ENCODE measurements at regions not wholly inside any gene's neighbourhood (a gene's known extent, or its start where the extent isn't known, plus 50 kb on each side); places are given as distances from the start of the nearest gene placed in this dataset.
"Not testable (repeated sequence)": the region's sequence is repeated elsewhere in the genome, so short reads cannot be mapped to it uniquely, and the experiment has no call there.

DNA sequence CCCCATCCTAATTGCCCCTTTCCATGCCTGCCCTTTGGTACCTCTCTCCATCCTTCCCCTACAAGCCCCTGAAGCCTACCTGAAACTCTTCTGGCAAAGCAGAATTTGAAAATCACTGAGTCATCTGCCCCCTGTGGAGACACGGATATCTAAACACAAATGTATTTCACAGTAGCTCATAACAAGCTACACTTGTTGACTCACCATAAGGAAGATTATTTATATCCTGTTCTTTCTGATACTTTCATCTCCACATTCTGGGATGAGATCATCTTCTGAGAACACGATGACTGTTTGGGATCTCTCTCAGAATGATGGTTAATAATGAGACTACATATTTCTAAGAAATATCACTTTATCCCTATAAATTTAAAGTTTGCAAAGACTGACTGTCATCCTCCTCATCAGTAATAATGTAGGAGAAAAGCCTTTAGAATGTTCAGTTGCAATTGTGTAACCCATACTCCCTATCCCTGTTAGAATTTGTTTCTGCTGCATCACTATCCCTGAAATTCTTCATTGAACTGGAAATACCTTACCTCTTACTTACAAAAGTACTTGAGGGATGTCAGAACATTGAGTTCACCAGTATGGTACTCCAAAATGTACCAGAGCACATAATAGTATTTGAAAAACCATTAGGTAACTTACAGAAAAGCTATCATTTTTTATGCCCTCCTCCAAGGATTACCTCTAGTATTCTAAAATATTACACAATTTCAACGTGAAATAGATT is 116.1 kb upstream of the IL12A start:
- no peak for DNase-seq (ENCODE audit: low spot score)

DNA sequence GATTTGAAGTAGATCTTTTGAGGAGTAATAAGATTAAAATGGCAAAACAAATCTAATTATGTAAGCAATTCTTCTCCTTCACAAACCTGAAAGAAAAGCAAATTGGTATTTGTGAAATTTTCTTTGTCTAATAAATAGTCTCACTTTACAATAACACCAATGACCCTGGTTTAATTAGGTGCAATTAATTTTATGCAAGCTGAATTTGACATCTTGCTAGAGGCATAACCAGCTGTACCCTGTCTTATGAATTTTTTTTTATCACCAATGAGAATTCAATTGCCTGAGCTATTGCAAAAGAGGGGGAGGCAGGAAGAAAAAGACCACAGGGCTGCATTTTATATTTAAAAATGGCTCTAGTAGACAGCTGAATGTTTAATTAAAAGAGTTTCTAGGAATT is 113.5 kb upstream of the IL12A start:
- DNase-seq (ENCODE audit: low spot score) = no peak

DNA sequence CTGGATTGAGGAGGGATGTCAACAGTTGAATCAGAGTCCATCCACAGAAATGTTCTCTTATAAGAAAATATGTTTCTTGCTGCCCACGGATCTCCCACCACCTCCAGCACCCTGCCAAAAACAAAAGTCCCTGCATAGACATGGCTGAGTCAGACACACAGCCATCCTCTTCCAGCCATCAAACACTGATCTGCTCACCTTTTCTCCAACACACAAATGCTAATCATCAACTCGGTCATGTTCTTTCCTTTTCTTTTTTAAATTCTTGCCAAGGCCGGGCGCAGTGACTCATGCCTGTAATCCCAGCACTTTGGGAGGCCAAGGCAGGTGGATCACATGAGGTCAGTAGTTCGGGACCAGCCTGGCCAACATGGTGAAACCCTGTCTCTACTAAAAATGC is 110.7 kb upstream of the IL12A start:
- no peak for DNase-seq (ENCODE audit: low spot score)

DNA sequence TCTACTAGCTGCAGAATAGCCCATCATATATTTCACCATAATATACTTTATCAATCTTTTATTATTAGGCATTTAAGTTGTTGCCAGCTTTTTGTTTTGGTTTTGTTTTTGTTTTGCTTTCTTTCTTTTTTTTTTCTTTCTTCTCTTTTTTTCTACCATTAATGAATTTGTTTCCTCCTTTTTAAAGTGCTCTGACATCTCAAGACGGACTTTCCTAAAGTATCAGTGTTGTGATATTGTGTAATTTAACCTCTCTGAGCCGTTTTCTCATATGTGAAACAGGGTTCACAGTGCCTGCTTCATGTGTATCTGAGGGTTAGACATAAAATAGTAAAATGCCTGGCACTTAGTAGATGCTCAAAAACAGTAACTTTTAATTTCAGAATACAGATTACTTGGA is 109.5 kb upstream of the IL12A start:
- DNase-seq (ENCODE audit: low spot score) = no peak

DNA sequence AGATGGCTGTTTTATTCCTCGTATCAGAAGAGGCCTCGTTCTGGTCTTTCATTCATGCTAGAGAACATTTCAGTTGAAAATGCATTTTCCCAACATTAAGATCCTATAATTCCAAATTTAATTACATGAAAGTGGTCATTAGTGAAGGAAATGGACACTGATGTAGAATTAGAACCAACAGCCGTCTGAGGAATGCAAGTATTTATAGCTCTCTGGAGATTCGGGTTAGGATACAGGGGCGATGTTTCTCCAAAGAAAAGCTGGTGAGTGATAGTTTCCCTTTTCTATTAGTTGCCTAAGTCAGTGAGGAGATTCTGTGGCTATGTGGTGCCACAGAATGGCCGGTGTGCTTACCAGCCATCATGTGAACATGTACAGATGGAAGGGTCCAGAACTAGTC is 109.0 kb upstream of the IL12A start:
- no peak for DNase-seq (ENCODE audit: low spot score)

DNA sequence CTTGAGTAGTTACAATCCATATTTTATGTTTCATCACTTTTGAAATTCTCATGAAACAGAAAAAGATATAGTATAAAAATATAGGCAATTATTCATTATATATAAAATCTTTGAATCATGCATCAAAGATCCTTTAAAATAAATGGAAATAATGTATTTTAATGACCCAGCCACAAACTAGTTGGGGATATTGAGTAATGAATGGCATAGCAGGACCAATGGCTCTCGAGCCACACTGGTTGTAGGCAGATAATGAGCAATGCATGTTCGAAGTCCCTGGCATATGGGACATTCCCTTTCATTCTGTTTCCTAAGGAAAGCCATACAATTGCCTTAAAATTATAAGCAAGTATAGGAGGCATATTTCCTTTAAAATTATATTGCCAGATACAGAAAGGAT is 107.4 kb upstream of the IL12A start:
- DNase-seq (ENCODE audit: low spot score) = no peak

DNA sequence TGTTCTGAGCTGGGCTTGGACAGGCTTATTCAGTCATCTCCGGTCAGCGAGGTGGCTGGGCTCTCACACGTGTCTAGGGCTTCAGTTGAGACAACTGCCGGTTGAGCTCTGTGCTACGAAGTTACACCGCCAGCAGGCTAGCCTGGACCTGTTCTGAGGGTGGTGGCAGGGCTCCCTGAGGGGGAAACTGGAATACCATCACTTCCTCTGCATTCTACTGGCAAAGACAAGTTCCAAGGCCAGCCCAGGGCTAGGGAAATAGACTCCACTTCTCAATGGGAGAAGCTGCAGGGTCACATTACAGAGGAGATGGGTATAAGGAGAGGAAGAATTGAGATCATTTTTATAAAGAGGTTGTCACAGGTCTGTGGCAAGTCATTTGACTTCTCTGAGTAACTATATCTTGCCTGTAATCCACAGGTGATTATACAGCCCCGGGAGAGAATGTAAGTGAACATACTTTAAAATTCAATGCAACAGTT is 106.8 kb upstream of the IL12A start:
- no peak for DNase-seq (ENCODE audit: low spot score)

DNA sequence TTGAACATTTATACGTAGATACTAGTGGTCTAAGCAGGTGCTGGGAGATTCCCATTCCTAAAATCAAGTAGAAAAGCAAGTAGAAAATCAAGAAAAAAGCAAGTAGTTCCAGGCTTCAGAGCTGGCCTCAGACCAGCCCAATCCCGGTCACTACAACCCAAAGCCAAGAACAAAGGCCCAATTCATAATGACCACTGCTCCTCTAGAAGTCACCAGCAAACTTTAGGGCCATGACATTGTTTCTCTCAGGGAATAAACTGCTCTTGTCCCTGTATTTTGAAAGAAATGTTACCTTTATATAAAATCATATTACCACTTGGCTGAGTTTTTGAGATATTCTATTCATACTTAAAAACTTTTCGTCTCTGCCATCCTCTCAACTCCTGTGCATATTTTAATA is 106.3 kb upstream of the IL12A start:
- DNase-seq (ENCODE audit: low spot score) = no peak

DNA sequence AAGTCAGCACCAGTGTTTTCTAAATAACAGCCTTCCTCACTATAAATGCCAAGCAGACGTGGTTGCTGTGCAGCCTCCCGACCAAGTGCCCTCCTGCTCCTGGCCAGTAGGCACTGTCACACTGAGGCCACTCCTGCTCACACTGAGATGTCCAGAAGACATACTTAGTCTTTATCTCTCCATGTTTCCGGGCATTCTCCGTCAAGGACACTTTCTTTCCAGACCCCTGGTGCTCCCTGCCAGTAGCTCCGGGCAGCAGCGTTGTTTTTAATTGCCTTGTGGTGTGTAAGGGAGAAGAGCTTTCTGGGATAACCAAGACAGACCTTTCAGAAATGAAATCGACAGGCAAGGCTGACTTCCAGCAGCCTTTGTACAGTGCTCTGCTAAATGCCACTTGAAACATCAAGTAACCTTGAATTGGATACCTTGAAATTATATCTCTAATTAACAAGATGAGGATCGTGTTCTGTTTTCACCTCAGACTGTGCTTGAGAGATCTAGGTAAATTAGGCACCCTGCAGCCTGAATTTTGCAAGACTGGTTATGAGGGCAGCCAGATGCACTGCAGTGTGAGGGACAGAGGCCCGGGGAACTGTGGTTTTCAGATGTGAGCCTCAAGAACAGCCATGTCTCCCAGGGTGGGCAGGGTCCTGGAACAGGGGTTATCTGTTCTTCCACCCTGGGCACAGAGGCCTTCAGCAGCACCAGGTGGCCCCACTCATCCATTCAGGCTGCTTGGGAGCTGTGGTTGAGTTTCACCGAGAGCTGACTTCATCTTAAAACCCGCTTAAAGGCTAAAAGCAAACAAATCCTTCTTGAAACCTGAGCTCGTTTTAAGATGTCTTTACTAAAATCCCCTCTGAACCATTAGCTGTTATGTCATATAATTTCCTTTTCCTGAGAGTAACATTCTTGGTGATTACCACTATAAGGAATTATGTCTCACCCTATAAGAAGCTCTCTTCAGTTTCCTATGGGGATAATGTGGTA is 105.5 kb upstream of the IL12A start:
- no peak for DNase-seq (ENCODE audit: low spot score)

DNA sequence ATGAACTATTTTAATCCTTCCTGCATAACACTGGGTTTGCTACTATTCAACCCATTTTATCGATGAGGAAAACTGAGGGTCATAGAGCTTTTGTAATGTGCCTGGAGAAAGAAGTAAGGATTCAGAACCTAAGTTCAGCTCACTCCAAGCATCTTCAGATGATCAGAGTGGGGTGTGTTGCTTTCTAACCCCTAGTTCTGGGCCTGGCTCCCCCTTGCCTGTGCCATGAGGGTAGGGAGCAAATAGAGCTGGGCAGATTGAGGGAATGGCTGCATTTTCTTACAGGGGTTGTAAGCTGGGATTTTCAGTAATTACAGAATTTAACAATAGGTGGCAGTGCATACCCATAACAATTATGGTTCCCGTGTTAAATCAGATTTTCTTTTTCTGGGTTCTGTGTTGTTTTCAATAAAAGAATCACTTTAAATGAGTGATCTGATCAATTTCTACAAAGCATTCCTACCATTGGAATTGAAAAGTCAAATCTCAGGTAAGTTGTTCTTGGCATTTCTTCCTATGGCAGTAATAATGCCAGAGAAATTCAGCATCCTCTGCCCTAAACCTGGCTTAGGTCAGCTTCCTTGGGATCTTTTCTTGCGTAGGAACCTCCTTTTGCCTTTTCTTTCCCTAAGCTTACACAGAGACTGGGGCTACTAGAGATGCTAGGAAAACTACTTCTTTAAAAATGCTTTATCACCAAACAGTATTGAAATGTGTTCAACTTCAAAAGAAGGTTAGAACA is 103.8 kb upstream of the IL12A start:
- DNase-seq (ENCODE audit: low spot score) = no peak

DNA sequence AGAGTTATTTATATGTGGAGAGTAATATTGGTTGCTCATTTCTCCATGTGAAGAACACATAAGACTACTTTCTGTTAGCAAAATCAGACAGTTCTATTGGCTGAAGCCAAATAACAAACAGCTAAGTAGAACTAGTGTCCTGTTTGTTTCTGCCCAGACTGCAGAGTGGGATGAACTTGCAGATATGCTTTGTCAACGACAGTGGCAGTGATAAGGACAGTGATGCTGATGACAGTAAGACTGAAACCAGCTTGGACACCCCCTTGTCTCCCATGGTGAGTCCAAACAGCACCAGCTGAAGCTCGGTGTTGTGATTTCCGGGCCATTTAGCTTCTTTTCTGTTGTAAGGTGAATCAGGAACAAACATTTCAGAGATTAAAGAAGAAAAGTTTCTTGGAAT is 102.6 kb upstream of the IL12A start:
- DNase-seq (ENCODE audit: low spot score) = no peak

DNA sequence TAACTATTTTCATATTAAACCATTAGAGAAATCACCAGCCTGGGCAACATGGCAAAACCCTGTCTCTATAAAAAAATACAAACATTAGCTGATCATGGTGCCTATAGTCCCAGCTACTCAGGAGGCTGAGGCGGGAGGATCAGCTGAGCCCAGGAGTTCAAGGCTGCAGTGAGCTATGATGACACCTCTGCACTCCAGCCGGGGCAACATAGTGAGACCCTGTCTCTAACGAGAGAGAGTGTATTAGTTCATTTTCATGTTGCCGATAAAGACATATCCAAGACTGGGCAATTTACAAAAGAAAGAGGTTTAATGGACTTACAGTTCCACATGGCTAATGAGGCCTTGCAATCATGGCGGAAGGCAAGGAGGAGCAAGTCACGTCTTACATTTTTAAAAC is 102.1 kb upstream of the IL12A start:
- not testable (repeated sequence) for DNase-seq (ENCODE audit: low spot score)

DNA sequence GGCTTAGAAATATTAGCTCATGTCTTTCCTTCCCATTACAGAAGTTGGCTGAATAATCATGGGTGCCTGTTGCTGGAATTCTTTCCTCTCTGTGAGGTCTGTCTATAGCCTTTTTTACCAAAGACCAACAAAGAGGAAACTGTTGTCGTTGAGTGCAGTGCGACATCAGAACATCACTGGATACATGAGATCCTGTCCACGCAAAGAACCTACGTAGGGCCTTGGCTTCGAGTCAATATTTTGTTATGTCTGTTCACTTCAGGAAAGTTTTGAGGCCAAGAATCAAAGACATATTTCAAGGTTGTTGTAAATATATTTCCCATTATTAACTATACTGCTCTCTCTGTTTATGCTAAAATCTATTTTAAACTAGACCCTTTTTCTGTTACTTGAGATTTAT is 101.5 kb upstream of the IL12A start:
- no peak for DNase-seq (ENCODE audit: low spot score)

DNA sequence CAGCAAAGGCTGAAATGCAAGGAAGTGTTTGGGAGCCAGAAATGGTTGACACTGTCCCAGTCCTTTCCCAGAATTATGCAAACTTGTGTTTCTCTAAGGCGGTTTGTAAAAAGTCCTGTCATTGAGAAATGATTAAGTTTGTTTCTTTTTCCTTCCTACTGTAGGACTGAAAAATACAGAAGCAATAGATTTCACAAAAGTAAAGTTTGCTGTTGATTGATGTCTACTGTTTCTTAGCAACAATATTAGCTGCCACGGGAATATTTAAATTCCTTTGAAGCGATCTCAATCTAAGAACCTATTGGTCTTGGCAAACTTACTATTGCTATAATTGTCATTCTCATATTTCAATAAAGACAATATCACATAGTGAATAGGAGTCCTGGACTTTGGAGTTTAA is 100.7 kb upstream of the IL12A start:
- no peak for DNase-seq (ENCODE audit: low spot score)

DNA sequence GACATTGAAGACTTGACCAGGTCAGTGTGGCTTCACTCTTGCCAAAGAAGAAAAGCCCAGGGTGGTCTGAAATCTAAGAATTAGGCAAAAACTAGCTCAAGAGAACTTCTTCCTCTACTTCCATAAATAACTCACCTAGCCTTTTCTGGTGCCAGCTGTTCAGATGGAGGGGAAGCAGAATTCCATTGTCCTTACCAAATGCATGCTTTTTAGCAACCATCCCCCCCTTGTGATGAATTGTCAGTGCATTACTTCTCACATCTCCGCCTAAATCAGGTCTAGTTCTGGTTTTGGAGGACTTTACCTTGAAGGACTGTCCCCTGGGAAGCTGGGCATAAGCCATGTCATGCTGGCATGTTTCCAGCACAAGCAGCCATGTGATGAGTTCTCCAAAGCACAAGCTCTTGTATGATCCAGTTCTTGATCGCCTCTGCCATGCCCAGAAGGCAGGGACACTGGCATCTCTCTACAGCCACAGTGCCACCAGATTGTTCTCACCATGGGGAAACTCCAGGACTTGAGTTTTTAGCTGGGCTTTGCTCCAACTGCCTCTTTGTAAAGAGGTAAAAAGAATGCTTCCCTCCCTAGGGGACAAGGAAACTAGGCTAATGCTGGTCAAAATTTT is 96.4 kb upstream of the IL12A start:
- no peak for DNase-seq (ENCODE audit: low spot score)

DNA sequence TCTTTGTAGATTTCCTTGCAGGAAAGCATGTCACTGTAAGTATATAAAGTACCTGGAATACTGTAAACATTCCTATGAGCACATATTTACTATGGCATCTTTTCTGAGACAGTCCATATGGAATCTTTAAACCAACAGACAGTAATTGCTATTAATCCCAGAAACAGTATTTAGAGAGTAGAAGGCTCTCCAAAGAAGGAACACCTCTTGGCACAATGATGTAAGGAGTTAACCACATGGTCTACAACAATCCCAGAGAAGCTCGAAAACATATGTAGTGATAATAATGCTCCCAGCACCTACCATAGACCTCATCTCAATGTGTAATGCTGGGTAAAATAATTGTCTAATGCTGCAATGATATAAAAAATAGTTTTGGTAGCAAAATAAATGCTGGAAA is 95.8 kb upstream of the IL12A start:
- no peak for DNase-seq (ENCODE audit: low spot score)

DNA sequence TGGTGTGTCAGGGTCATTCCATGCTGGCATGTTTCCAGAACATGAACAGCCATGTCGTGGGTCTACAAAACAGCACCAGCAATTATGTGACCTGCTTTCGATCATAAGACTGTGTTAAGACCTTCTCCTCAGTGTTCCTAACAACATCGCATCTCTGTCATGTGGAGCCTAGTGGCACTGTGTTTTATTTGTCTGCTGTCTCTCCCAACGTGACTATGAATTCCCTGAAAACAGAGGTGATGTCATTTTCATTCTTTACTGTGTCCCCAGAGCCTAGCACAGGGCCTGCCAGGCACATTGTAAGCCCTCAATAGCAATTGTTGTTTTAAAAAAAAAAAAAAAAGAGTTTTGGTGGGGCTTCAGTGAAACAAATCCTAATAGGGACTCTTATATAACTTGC is 94.2 kb upstream of the IL12A start:
- no peak for DNase-seq (ENCODE audit: low spot score)

DNA sequence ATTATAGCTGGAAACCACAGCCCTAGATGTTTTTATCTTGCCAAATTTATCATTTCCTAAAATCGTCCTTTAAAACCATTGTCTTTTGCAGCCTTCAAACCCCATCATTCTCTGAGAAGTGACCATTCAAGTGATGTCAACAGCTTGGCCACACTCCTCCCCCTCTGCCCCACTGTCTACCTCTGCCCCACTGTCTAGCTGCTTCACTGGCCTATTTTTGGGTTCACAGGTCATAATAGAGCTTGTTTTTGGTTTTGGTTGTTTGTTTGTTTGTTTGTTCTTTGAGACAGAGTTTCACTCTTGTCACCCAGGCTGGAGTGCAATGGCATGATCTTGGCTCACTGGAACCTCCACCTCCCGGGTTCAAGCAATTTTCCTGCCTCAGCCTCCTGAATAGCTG is 93.2 kb upstream of the IL12A start:
- DNase-seq (ENCODE audit: low spot score) = no peak

DNA sequence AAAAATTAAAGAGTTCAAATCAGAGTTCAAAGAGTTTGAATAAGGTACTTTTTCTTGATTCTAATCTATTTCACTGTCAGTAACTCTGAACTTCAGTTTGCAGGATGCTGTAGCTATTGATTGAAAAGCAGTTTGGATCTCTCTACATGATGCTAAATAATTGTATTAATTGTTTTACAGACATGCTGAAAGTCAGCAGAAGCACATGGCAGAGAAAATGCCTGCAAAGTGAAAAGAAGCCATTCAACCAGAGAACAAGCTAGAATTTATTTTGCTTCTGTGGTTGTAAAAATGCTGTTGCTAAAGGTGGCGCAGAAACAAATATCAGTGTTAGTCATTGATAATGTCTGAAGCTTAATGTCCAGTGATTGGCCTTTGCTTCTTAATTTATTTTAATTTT is 92.1 kb upstream of the IL12A start:
- DNase-seq (ENCODE audit: low spot score) = no peak

DNA sequence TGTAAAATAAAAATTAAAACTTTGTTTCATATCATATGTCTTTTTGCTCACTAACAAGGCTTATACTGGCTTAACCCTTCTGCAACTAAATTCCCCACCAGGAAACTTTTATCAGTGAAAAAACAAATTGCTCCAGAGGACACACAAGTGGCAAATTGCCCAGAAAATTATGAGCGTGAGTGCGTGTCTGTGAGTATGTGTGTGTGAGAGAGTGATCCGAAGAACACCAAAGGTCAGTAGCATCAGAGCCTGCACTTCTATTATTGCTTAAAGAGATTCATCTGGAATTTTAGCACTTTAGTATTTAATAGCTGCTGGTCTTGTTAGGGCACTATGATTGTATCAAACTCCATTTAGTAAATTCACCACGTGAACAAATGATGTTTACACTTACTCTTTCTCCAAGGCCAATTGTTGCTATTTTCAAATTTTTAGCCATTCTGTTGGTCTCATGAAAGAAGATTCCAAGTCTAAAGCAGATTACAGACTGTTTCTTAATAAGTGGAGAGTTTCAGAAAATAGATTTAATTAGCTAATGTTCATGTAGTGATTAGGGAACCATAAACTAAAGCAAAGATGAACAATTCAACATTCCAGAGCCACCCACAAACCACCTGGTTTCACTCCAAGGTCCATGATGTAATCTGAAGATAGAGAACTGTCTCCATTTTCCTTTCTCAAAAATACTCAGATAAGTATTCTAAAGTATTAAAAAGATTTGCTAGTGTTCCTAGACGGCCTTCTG is 91.1 kb upstream of the IL12A start:
- no peak for DNase-seq (ENCODE audit: low spot score)

DNA sequence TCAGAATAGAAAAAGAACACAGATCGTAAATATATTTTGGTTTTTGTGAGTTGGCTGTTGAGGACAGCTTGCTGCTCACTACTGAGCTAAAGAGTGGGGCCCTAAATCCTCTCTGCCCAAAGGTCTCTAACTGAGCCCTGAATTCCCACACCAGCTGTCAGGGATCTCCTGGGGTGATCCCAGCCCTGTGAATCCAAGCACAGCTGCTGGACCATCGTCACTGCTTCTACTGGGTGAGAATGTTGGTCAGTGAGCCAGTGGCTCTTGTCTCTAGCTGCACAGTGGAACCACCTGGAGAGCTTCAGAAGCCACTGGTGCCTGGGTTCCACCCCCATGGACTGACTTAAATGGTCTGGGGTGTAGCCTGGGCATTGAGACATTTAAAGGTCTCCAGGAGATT is 90.5 kb upstream of the IL12A start:
- no peak for DNase-seq (ENCODE audit: low spot score)
